Central memory CD8-positive, alpha-beta T cell (primary cell): ENCODE measurements at regions not wholly inside any gene's neighbourhood (a gene's known extent, or its start where the extent isn't known, plus 50 kb on each side); places are given as distances from the start of the nearest gene placed in this dataset.
"Not testable (repeated sequence)": the region's sequence is repeated elsewhere in the genome, so short reads cannot be mapped to it uniquely, and the experiment has no call there.

ENCODE experiments used
- ATAC-seq: fragments of 150-1000 bp; cut with Tn5 transposase; replicated peaks from 2 replicates; pipeline ENCODE4 v1.10.0; 2022; ENCODE audit warnings: mild to moderate bottlenecking, moderate FRiP score, moderate number of reproducible peaks; ENCODE audit not compliant: poor library complexity, severe bottlenecking; ENCODE audit errors: extremely low read depth
- DNase-seq, 2 donors: peaks; one replicate each; pipeline ENCODE4 v3.0.0; 2021; ENCODE audit warnings: low spot score in 2 of 2
- H3K27ac Mint-ChIP-seq: one replicate; pipeline ENCODE4 v1.8.0; 2022; ENCODE audit warnings: low read depth, mild to moderate bottlenecking, moderate library complexity, mixed read lengths
- H3K27me3 Mint-ChIP-seq: one replicate; pipeline ENCODE4 v1.8.0; 2022; ENCODE audit warnings: mixed read lengths
- H3K36me3 Mint-ChIP-seq: one replicate; pipeline ENCODE4 v1.8.0; 2022; ENCODE audit warnings: mild to moderate bottlenecking, moderate library complexity, mixed read lengths; ENCODE audit not compliant: insufficient read depth
- H3K4me1 Mint-ChIP-seq: one replicate; pipeline ENCODE4 v1.8.0; 2022; ENCODE audit warnings: mixed read lengths
- H3K4me3 Mint-ChIP-seq: one replicate; pipeline ENCODE4 v1.8.0; 2022; ENCODE audit warnings: mild to moderate bottlenecking, moderate library complexity, mixed read lengths
- H3K9me3 Mint-ChIP-seq: one replicate; pipeline ENCODE4 v1.8.0; 2022; ENCODE audit warnings: mixed read lengths

DNA sequence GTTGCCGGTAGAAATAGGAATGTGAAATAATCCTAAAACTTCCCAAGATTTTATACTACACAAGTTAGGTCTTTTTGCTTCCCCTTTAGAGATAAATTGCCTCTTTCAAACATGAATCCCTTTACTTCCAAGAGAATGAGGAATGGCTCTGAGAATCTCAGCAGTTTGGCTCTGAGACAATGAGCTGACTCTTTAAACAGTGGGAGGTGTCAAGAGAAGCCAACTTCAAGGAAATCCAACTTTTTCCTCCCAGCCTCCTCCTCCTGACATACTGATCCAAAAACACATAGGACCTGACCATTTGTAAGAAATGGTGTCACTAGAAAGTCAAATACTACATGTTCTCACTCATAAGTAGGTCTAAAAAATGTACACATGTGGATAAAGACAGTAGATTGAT lies 154.2 kb downstream of the ALDH8A1 start:
- H3K9me3 Mint-ChIP-seq, result peaks cover 13% of the 10 kb centered on the region
- no peak overlapping the region for H3K27ac Mint-ChIP-seq
- peaks cover 33% of the 10 kb centered on the region for H3K27me3 Mint-ChIP-seq
- no peaks in the 10 kb centered on the region for H3K36me3 Mint-ChIP-seq
- ATAC-seq, result no peak
- H3K4me3 Mint-ChIP-seq, result no peak overlapping the region
- DNase-seq, result no peak
- no peaks in the 10 kb centered on the region for H3K4me1 Mint-ChIP-seq

DNA sequence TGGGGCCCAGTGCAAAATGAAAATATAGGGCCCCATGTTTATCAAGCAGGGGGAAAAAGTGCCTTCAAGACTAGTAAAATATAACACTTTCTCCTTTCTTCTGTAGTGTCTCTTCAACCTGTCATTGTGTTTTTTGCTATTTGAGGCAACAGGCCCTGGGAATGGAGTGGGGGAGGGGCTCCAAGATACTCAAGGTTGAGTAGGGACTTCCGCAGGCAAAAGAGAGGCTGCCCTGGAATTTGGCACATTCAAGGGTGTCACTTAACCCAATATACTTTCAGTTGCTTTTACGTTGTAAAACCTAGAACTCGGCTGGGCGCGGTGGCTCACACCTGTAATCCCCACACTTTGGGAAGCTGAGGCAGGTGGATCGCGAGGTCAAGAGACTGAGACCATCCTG lies 154.9 kb downstream of the ALDH8A1 start:
- no peak overlapping the region for H3K4me3 Mint-ChIP-seq
- ATAC-seq (no peak), DNase-seq (no peak)
- peaks cover 34% of the 10 kb centered on the region for H3K27me3 Mint-ChIP-seq
- H3K27ac Mint-ChIP-seq, result no peak overlapping the region
- no peaks in the 10 kb centered on the region for H3K4me1 Mint-ChIP-seq
- H3K36me3 Mint-ChIP-seq, result no peaks in the 10 kb centered on the region
- H3K9me3 Mint-ChIP-seq, result peaks cover 19% of the 10 kb centered on the region

DNA sequence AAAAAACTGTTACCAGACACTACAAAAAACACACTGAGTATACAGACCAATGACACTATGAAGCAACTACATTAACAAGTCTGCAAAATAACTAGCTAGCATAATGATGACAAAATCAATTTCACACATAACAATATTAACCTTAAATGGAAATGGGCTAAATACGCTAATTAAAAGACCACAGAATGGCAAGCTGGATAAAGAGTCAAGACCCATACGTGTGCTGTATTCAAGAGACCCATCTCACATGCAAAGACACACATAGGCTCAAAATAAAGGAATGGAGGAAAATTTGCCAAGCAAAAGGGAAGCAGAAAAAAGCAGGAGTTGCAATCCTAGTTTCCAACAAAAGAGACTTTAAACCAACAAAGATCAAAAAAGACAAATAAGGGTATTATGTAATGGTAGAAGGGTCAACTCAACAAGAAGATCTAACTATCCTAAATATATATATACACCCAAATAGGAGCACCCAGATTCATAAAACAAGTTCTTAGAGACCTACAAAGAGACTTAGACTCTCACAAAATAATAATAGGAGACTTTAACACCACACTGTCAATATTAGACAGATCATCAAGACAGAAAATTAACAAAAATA lies 158.6 kb downstream of the ALDH8A1 start:
- peaks cover 19% of the 10 kb centered on the region for H3K9me3 Mint-ChIP-seq
- not testable (repeated sequence) for H3K4me3 Mint-ChIP-seq, H3K27ac Mint-ChIP-seq, DNase-seq, H3K4me1 Mint-ChIP-seq, ATAC-seq, H3K36me3 Mint-ChIP-seq
- peaks cover 45% of the 10 kb centered on the region for H3K27me3 Mint-ChIP-seq

DNA sequence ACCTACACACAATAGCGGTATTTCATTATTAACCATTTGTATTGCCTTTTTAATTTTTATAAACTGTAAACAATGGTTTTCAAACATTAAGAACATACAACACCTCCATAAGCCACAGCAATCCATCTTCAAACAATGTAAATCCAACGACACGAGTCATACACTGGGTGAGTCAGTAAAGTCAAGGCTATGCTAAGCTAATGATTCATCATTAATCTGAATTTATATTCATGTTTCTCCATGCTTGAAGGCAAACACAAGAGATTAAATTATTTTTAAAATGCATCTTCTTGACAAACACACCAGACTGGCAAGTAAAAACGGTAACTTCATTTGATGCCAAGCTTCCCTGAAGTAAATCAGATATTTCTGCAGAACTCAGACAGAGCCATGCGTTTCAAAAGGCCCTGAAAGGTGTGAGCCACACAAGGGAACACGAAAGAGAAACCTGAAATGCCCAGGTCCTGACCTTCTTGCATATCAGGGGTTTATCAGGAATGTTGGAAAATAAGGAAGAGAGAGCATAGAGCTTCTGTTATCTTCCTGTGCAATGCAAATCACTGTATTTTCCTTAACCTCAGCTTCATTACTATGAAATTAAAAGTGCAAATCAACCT lies 162.5 kb downstream of the ALDH8A1 start:
- DNase-seq, result no peak

DNA sequence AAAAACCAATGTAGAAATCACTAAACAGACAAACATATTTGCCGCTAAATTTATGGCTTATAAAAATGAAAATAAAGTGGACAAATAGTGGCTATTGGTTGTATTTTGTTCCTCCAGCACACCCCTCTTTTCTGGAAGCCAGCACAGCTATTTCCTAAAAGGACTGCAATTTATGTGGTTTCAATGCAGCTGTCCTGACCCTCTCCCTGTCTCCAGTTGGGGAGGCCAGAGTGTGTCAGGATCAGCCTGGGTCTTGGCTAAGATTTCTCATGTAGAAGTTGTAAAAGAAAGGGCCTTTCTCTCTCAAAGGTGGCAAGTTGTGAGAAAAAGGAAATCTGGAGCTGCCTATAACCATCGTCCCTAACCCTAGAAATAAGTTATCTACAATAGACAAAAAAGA lies 165.6 kb downstream of the ALDH8A1 start:
- H3K27me3 Mint-ChIP-seq, result peaks cover 21% of the 10 kb centered on the region
- H3K36me3 Mint-ChIP-seq, result peaks cover 1% of the 10 kb centered on the region
- H3K9me3 Mint-ChIP-seq, result no peaks in the 10 kb centered on the region
- no peak for DNase-seq
- no peak overlapping the region for H3K27ac Mint-ChIP-seq
- ATAC-seq, result no peak
- H3K4me3 Mint-ChIP-seq, result no peak overlapping the region
- H3K4me1 Mint-ChIP-seq, result no peaks in the 10 kb centered on the region

More for the DNA sequence above, 162.5 kb downstream of the ALDH8A1 start:
- no peak for ATAC-seq
- Mint-ChIP-seq H3K27me3 (peaks cover 39% of the 10 kb centered on the region), H3K4me1 (no peaks in the 10 kb centered on the region), H3K4me3 (no peak overlapping the region), H3K27ac (no peak overlapping the region), H3K9me3 (peaks cover 19% of the 10 kb centered on the region), H3K36me3 (peaks cover 1% of the 10 kb centered on the region)

DNA sequence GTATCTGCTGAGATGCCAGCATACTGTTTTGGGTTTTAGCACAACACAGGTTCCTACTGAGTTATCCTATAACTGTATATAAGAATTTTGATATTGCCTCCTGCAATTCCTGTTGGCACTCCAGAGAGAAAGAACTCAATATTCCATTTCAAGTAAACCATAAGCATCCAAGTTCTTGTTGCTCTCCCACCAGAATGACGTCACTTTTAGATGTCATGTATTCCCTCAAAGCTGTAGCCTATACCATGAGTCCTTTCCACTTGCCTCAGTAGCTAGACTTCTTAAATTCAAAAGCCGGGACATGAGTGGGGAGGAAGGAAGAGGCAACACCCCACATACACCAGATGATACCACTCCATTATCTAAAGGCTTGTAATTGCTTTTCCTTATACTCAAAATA lies 171.5 kb downstream of the ALDH8A1 start:
- peaks cover 23% of the 10 kb centered on the region for H3K27me3 Mint-ChIP-seq
- no peak overlapping the region for H3K27ac Mint-ChIP-seq
- H3K36me3 Mint-ChIP-seq, result peaks cover 2% of the 10 kb centered on the region
- H3K9me3 Mint-ChIP-seq, result no peaks in the 10 kb centered on the region
- ATAC-seq (no peak), DNase-seq (no peak)
- no peaks in the 10 kb centered on the region for H3K4me1 Mint-ChIP-seq
- no peak overlapping the region for H3K4me3 Mint-ChIP-seq

DNA sequence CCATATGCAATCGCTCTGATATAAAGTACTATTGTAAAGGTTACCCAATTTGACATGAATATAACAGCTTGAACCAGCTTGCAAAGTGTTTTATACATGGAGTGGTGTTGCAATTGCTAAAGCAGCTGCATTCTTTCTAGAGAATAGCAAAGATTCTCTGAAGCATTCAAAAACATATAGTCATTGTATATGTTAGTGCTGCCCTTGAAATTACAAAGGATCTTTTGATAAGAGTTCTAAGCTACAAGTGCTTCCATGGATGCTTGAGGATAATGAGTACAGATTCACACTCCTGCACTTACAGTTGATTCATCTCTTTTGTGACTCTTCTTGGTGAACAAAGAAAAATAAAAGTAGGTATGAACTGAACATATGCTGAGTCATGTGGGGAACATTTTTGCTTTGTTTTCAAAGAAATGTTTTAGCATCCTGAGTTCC lies 175.7 kb downstream of the ALDH8A1 start:
- H3K4me1 Mint-ChIP-seq, result no peaks in the 10 kb centered on the region
- H3K27me3 Mint-ChIP-seq, result peaks cover 38% of the 10 kb centered on the region
- ATAC-seq (no peak), DNase-seq (no peak)
- H3K9me3 Mint-ChIP-seq, result no peaks in the 10 kb centered on the region
- H3K36me3 Mint-ChIP-seq, result peaks cover 2% of the 10 kb centered on the region
- no peak overlapping the region for H3K4me3 Mint-ChIP-seq
- H3K27ac Mint-ChIP-seq, result no peak overlapping the region

DNA sequence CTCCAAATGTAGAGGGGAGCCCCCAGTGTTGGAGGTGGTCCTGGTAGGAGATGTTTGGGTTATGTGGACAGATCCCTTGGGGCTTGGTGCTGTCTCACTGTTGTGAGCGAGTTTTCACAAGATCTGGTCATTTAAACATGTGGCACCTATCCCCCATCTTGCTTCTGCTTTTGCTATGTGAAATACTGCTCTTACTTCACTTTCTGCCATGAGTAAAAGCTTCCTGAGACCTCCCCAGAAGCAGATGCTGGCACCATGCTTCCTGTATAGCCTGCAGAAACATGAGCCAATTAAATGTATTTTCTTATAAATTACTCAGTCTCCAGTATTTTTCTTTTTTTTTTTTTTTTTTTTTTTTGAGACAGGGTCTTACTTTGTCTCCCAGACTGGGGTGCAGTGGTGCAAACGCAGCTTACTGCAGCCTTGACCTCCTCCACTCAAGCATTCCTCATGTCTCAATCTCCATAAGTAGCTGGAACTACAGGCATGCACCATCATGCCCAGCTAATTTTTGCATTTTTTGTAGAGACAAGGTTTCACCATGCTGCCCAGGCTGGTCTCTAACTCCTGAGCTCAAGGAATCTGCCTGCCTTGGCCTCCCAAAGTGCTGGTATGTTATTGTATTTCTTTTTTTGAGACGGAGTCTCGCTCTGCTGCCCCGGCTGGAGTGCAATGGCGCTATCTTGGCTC lies 177.1 kb downstream of the ALDH8A1 start:
- no peak overlapping the region for H3K27ac Mint-ChIP-seq
- ATAC-seq (no peak), DNase-seq (no peak)
- H3K4me1 Mint-ChIP-seq, result no peaks in the 10 kb centered on the region
- no peak overlapping the region for H3K4me3 Mint-ChIP-seq
- peaks cover 48% of the 10 kb centered on the region for H3K27me3 Mint-ChIP-seq
- H3K9me3 Mint-ChIP-seq, result no peaks in the 10 kb centered on the region
- peaks cover 2% of the 10 kb centered on the region for H3K36me3 Mint-ChIP-seq

DNA sequence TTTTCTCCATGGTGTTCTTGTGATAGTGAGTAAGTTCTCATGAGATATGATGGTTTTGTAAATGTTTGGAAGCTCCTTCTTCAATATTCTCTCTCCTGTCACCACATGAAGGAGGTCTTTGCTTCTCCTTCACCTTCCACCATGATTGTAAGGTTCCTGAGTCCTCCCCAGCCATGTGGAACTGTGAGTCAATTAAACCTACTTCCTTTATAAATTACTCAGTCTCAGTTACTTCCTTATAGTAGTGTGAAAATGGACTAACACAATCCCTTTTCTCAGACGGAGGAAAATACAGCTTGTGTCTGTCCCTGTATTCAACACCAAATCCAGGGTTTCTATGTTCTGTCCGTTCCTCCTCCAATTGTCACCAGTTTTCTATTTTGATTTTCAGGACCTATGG lies 181.0 kb downstream of the ALDH8A1 start:
- H3K4me3 Mint-ChIP-seq, result no peak overlapping the region
- H3K36me3 Mint-ChIP-seq, result no peaks in the 10 kb centered on the region
- H3K27me3 Mint-ChIP-seq, result peaks cover 46% of the 10 kb centered on the region
- DNase-seq (no peak), ATAC-seq (no peak)
- H3K9me3 Mint-ChIP-seq, result no peaks in the 10 kb centered on the region
- H3K4me1 Mint-ChIP-seq, result no peaks in the 10 kb centered on the region
- H3K27ac Mint-ChIP-seq, result no peak overlapping the region

DNA sequence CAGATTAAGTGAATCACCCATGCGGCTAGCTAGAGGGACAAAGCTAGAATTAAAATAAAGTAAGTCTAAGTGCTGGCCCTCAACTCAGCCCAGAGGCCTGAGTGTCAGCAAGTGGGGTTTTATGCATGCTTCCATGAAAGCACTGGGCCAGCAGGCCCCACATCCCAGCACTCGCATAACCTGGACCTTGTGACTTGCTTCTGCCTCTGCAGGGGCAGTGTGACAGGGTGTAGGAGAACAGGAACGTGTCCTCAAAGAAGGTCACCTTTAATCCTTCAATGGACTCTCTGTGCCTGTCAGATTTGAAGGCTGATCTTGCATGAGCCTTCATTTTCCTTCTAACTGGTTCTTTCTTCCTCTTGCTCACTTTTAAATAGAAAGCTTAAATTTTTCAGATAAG lies 183.4 kb downstream of the ALDH8A1 start:
- H3K9me3 Mint-ChIP-seq, result no peaks in the 10 kb centered on the region
- DNase-seq (no peak), ATAC-seq (no peak)
- H3K27me3 Mint-ChIP-seq, result peaks cover 50% of the 10 kb centered on the region
- H3K27ac Mint-ChIP-seq, result no peak overlapping the region
- H3K36me3 Mint-ChIP-seq, result no peaks in the 10 kb centered on the region
- H3K4me1 Mint-ChIP-seq, result no peaks in the 10 kb centered on the region
- H3K4me3 Mint-ChIP-seq, result no peak overlapping the region

DNA sequence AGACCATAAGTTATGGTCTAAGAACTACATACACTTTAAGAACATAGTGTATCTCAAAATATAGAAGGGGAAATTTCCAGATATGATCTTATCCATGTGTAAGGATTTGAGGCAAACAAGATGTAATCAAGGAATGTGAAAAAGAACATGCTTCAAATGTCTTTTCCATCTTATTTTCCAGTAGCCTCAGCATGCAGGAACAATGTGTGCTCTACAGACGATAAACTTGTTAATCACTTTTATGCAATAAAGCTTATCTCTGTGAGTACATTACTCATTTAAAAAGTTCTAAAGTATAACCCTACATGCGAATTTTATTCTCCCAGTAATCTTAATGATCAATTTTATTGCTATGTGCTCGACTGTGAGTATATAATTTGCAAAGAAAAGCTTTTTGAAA lies 185.2 kb downstream of the ALDH8A1 start:
- ATAC-seq, result no peak
- peaks cover 38% of the 10 kb centered on the region for H3K27me3 Mint-ChIP-seq

DNA sequence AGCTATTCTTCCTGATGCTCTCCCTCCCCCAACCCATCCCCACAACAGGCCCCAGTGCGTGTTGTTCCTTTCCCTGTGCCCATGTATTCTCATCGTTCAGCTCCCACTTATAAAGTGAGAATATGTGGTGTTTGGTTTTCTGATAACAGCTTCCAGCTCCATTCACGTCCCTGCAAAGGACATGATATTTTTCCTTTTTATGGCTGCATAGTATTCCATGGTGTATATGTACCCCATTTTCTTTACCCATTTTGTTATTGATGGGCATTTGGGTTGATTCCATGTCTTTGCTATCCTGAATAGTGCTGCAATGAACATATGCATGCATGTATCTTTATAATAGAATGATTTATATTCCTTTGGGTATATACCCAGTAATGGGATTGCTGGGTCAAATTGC lies 186.3 kb downstream of the ALDH8A1 start:
- ATAC-seq, DNase-seq, H3K36me3 Mint-ChIP-seq, H3K4me1 Mint-ChIP-seq, H3K27ac Mint-ChIP-seq, H3K9me3 Mint-ChIP-seq, H3K4me3 Mint-ChIP-seq: not testable (repeated sequence)
- peaks cover 27% of the 10 kb centered on the region for H3K27me3 Mint-ChIP-seq

More for the DNA sequence above, 185.2 kb downstream of the ALDH8A1 start:
- H3K36me3 Mint-ChIP-seq, result no peaks in the 10 kb centered on the region
- H3K9me3 Mint-ChIP-seq, result no peaks in the 10 kb centered on the region
- H3K27ac Mint-ChIP-seq, result no peak overlapping the region
- no peak overlapping the region for H3K4me3 Mint-ChIP-seq
- no peak for DNase-seq
- H3K4me1 Mint-ChIP-seq, result no peaks in the 10 kb centered on the region

DNA sequence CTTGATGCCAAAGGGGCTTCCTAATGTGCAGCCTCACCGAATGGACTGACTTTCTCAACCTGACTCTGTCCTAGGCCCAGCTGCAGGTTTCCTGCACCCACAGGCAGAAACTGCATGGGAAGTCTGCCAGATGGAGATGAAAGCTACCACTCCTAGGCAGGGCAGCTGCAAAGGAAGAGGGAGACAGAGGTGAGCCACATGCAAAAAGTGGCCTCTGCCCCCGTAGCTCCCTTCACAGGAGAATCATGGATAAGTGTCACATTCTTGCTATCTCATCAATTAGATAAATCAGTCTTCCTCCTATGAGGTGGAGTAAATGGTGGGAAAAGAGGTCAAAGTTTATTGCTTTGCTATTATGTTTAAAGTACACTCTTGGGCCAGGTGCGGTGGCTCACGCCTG lies 191.3 kb downstream of the ALDH8A1 start:
- H3K4me1 Mint-ChIP-seq, result no peaks in the 10 kb centered on the region
- DNase-seq, result no peak
- no peaks in the 10 kb centered on the region for H3K36me3 Mint-ChIP-seq
- ATAC-seq, result no peak
- H3K9me3 Mint-ChIP-seq, result no peaks in the 10 kb centered on the region
- no peak overlapping the region for H3K4me3 Mint-ChIP-seq
- peaks cover 27% of the 10 kb centered on the region for H3K27me3 Mint-ChIP-seq
- H3K27ac Mint-ChIP-seq, result no peak overlapping the region
